NCI-H446 treated with DMSO at 0.1 percent for 48 hours (cell line): ENCODE measurements at regions not wholly inside any gene's neighbourhood (a gene's known extent, or its start where the extent isn't known, plus 50 kb on each side); places are given as distances from the start of the nearest gene placed in this dataset.
A peak's percentile ranks its signal among the peaks of the same experiment; 100 is the strongest.

ENCODE experiments used
- DNase-seq: peaks from one replicate; lab custom pipeline; 2025; lab: John Stamatoyannopoulos, UW

- no peak for DNase-seq
Observed at GRCh38 chr6:156190270-156190669, 586.9 kb upstream of the ARID1B start.

- no peak for DNase-seq
Observed at GRCh38 chr6:156189714-156190113, 587.5 kb upstream of the ARID1B start.

GRCh38 chr6:156189195-156189594 lies 588.0 kb upstream of the ARID1B start:
- DNase-seq = no peak

GRCh38 chr6:156185113-156185512 lies 592.1 kb upstream of the ARID1B start:
- no peak for DNase-seq

- no peak for DNase-seq
Observed at GRCh38 chr6:156183678-156184077, 593.5 kb upstream of the ARID1B start.

GRCh38 chr6:156182356-156182755 lies 594.8 kb upstream of the ARID1B start:
- no peak for DNase-seq

GRCh38 chr6:156181506-156181905 lies 595.7 kb upstream of the ARID1B start:
- no peak for DNase-seq

- DNase-seq = no peak
Observed at GRCh38 chr6:156175971-156176421, 601.2 kb upstream of the ARID1B start.

- no peak for DNase-seq
Observed at GRCh38 chr6:156175433-156175832, 601.7 kb upstream of the ARID1B start.

- no peak for DNase-seq
Observed at GRCh38 chr6:156174031-156174890, 602.9 kb upstream of the ARID1B start.

GRCh38 chr6:156169371-156169770 lies 607.8 kb upstream of the ARID1B start:
- no peak for DNase-seq

GRCh38 chr6:156167625-156168071 lies 609.5 kb upstream of the ARID1B start:
- peak; percentile 1 for DNase-seq

- DNase-seq = no peak
Observed at GRCh38 chr6:156167016-156167624, 610.1 kb upstream of the ARID1B start.

GRCh38 chr6:156166093-156166492 lies 611.1 kb upstream of the ARID1B start:
- DNase-seq = no peak

GRCh38 chr6:156164701-156165452 lies 612.3 kb upstream of the ARID1B start:
- peak; percentile 13 for DNase-seq

- DNase-seq = no peak
Observed at GRCh38 chr6:156163311-156163710, 613.9 kb upstream of the ARID1B start.

GRCh38 chr6:156161471-156161870 lies 615.7 kb upstream of the ARID1B start:
- DNase-seq = no peak

GRCh38 chr6:156160795-156161165 lies 616.4 kb upstream of the ARID1B start:
- DNase-seq = no peak

GRCh38 chr6:156160007-156160794 lies 617.0 kb upstream of the ARID1B start:
- no peak for DNase-seq

GRCh38 chr6:156154896-156155295 lies 622.3 kb upstream of the ARID1B start:
- no peak for DNase-seq

GRCh38 chr6:156150391-156150790 lies 626.8 kb upstream of the ARID1B start:
- DNase-seq = no peak

- DNase-seq = no peak
Observed at GRCh38 chr6:156146891-156147290, 630.3 kb upstream of the ARID1B start.
